B cell (primary cell): ENCODE measurements at regions not wholly inside any gene's neighbourhood (a gene's known extent, or its start where the extent isn't known, plus 50 kb on each side); places are given as distances from the start of the nearest gene placed in this dataset.

Experiments
- CTCF ChIP-seq: fragments of 200-600 bp; IDR thresholded peaks from one replicate; pipeline ENCODE4 v1.8.0; 2022; ENCODE audit warnings: antibody characterized with exemption, mild to moderate bottlenecking
- EZH2 ChIP-seq: IDR thresholded peaks from 2 replicates; pipeline ENCODE4 v1.6.1; 2012; ENCODE audit warnings: borderline replicate concordance, low read depth, mild to moderate bottlenecking, moderate library complexity, low read length; ENCODE audit not compliant: insufficient read depth, poor library complexity, severe bottlenecking

DNA sequence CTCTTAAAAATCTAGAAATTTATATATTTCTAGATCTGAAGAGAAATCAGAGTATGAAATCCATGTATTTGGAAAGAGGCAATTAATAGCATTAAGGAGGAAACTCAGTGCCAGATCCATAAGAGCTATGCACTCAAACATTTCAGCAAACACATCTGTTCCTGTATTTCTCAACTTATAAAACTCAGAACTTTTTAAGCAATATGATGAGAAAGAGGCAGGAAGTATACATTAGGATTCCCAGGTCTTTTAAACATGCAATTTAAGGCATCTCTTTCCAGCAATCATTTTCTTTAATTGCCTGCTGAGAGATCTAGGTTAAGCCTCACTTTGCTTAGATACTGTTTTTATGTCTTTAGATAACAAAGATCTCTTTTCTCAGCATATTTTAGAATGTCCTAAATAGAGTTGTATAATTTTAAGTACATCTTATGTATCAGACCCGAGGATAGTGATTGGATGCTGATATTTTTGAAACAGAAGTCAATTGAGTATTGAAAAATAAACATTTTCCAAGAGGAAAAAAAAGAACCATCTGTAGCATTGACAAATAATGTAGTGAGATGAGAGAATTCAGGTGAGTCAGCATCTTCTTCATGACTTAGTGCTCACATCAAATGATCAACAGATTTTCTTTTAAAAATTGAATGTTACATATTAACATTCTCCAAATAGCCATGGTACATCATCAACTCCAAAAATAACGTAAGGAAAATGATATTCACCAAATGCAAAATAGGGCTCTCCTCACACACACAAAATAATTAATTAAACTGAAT, 461.4 kb upstream of the NOX3 start:
- TF ChIP-seq CTCF (no peak), EZH2 (no peak)
